Left lung (tissue), 4 donors: ENCODE measurements at regions not wholly inside any gene's neighbourhood (a gene's known extent, or its start where the extent isn't known, plus 50 kb on each side); places are given as distances from the start of the nearest gene placed in this dataset.

Experiments used
- ATAC-seq: fragments of 200-7000 bp; cut with Tn5 transposase; one replicate; pipeline ENCODE4 v1.9.1; 2020; ENCODE audit warnings: moderate library complexity
- DNase-seq, 4 donors: peaks; one replicate each; pipeline ENCODE4 v3.0.0-alpha.2; 2013 to 2020
- H3K27ac ChIP-seq, 2 donors: fragments of 200-600 bp; sonication (generic) in 1 of 2; one replicate each; pipeline versions ENCODE4 v1.5.0 to v1.8.0; 2020 to 2021
- H3K27me3 ChIP-seq, 2 donors: fragments of 200-600 bp; sonication (generic) in 1 of 2; one replicate each; pipeline versions ENCODE4 v1.5.0 to v1.8.0; 2020 to 2021
- H3K36me3 ChIP-seq, 2 donors: fragments of 200-600 bp; sonication (generic) in 1 of 2; one replicate each; pipeline versions ENCODE4 v1.5.0 to v1.8.0; 2020 to 2021
- H3K4me1 ChIP-seq, 2 donors: fragments of 200-600 bp; one replicate each; pipeline ENCODE4 v1.8.0; 2021
- H3K4me3 ChIP-seq, 2 donors: fragments of 200-600 bp; sonication (generic) in 1 of 2; one replicate each; pipeline versions ENCODE4 v1.5.0 to v1.8.0; 2020 to 2021; ENCODE audit warnings: mild to moderate bottlenecking in 1 of 2
- H3K9me3 ChIP-seq, 2 donors: fragments of 200-600 bp; sonication (generic) in 1 of 2; one replicate each; pipeline versions ENCODE4 v1.5.0 to v1.8.0; 2020 to 2021
- intact Hi-C, 2 donors: fragments of 100-400 bp; cut with DNase I; formaldehyde crosslinking; loops; one replicate each; pipeline versions ENCODE4 v1.11.2 to v1.14.2; 2022
- TF ChIP-seq, protein P1 (sequence below), 2 donors: fragments of 200-600 bp; sonication (generic) in 1 of 2; IDR thresholded peaks; one replicate each; pipeline versions ENCODE4 v1.5.0 to v1.8.0; 2021; ENCODE audit warnings: antibody characterized with exemption in 2 of 2
- donor health status: DM: no; HTN: yes; CAD: no.
- donor health status: DM: no; HTN: no; CAD: no.

- no peak for ATAC-seq
- Histone ChIP-seq H3K4me3 (no peak overlapping the region), H3K27ac (no peak overlapping the region), H3K9me3 (no peaks in the 10 kb centered on the region), H3K27me3 (no peaks in the 10 kb centered on the region), H3K36me3 (no peaks in the 10 kb centered on the region), H3K4me1 (no peaks in the 10 kb centered on the region)
- intact Hi-C loops, result no loop called here
- TF ChIP-seq, protein P1, sequence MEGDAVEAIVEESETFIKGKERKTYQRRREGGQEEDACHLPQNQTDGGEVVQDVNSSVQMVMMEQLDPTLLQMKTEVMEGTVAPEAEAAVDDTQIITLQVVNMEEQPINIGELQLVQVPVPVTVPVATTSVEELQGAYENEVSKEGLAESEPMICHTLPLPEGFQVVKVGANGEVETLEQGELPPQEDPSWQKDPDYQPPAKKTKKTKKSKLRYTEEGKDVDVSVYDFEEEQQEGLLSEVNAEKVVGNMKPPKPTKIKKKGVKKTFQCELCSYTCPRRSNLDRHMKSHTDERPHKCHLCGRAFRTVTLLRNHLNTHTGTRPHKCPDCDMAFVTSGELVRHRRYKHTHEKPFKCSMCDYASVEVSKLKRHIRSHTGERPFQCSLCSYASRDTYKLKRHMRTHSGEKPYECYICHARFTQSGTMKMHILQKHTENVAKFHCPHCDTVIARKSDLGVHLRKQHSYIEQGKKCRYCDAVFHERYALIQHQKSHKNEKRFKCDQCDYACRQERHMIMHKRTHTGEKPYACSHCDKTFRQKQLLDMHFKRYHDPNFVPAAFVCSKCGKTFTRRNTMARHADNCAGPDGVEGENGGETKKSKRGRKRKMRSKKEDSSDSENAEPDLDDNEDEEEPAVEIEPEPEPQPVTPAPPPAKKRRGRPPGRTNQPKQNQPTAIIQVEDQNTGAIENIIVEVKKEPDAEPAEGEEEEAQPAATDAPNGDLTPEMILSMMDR (IDR thresholded peaks at IDR 0.05), result no peak
- no peak for DNase-seq
Measured at GRCh38 chr20:59428441-59429205, 128.2 kb downstream of the EDN3 start.

GRCh38 chr20:59429396-59429795 lies 129.0 kb downstream of the EDN3 start:
- no peak for ATAC-seq
- Histone ChIP-seq H3K27ac (no peak overlapping the region), H3K4me1 (no peaks in the 10 kb centered on the region), H3K36me3 (no peaks in the 10 kb centered on the region), H3K27me3 (no peaks in the 10 kb centered on the region), H3K4me3 (no peak overlapping the region), H3K9me3 (no peaks in the 10 kb centered on the region)
- TF ChIP-seq, protein P1 (IDR thresholded peaks at IDR 0.05), result no peak
- no peak for DNase-seq
- intact Hi-C loops, result no loop called here

DNA sequence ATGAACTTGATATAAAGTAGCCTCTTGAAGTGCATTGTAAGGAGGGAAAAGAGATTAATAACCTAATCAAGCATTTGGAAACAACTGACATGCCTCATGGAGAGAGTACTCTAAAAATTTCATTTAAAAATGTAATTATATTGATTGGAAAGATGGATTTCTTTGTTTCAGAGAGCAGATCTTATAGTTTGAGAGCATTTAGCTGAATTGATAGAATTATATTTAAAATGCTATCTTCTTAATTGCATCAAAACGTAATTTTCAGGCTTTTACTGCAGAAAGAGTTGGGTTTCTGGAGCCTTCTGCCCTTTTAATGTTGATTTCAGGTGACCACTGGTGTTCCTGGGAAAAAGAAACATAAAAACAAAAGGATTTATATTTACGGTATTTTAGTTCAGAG lies 130.6 kb downstream of the EDN3 start:
- Histone ChIP-seq H3K27ac (no peak overlapping the region), H3K27me3 (no peaks in the 10 kb centered on the region), H3K4me3 (no peak overlapping the region), H3K4me1 (no peaks in the 10 kb centered on the region), H3K9me3 (no peaks in the 10 kb centered on the region), H3K36me3 (no peaks in the 10 kb centered on the region)
- intact Hi-C loops, result no loop called here
- TF ChIP-seq, protein P1 (IDR thresholded peaks at IDR 0.05), result no peak
- DNase-seq (no peak), ATAC-seq (no peak)

DNA sequence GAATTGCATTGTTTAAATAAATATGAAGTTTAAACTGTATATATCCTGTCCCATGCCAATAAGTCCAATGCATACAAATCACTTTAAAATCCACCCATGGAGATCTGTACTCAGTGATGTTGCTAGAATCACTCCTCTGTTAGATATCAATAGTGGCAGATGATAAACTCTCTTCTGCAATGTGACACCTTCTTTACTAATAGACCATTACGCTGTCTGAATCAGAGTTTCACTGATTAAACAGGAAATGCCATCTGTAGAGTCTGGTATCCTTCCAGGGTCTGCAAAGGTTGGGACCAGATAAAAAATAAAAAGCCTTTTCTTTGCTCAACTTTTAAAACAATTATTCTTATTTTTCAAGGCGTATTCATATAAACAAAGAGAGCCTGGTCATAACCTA lies 134.5 kb downstream of the EDN3 start:
- no peaks in the 10 kb centered on the region for H3K4me1 ChIP-seq
- ATAC-seq (no peak), DNase-seq (no peak)
- no peak overlapping the region for H3K27ac ChIP-seq
- TF ChIP-seq, protein P1 (IDR thresholded peaks at IDR 0.05), result no peak
- H3K27me3 ChIP-seq, result peaks cover 0 to 3% of the 10 kb centered on the region in 2 donors
- intact Hi-C loops, result no loop called here
- H3K9me3 ChIP-seq, result no peaks in the 10 kb centered on the region
- H3K36me3 ChIP-seq, result no peaks in the 10 kb centered on the region
- H3K4me3 ChIP-seq, result no peak overlapping the region

DNA sequence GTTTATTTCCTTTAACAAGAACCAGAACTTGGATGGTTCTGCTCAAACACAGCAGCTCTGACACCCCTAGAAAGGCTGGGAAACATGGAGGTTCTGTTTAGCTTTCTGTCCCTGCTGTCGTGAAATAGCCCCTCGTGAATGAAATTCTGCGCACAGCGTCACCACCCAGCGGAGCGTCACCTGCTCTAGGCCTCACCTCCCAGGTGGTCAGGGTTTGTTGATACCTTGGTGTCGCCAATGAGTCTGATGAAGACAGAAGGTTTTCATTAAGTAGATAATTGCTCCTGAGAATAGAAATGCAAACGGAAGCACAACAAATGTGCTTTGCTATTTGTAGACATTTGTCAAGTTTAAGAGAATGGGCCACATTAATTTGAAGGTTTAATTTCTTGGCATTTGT lies 135.1 kb downstream of the EDN3 start:
- ATAC-seq (no peak), DNase-seq (no peak)
- Histone ChIP-seq H3K4me3 (no peak overlapping the region), H3K4me1 (no peaks in the 10 kb centered on the region), H3K36me3 (no peaks in the 10 kb centered on the region), H3K27ac (no peak overlapping the region), H3K9me3 (no peaks in the 10 kb centered on the region), H3K27me3 (peaks cover 0 to 3% of the 10 kb centered on the region in 2 donors)
- intact Hi-C loops, result no loop called here
- TF ChIP-seq, protein P1 (IDR thresholded peaks at IDR 0.05), result no peak
